ENCODE measurements at regions not wholly inside any gene's neighbourhood (a gene's known extent, or its start where the extent isn't known, plus 50 kb on each side); places are given as distances from the start of the nearest gene placed in this dataset.

DNA sequence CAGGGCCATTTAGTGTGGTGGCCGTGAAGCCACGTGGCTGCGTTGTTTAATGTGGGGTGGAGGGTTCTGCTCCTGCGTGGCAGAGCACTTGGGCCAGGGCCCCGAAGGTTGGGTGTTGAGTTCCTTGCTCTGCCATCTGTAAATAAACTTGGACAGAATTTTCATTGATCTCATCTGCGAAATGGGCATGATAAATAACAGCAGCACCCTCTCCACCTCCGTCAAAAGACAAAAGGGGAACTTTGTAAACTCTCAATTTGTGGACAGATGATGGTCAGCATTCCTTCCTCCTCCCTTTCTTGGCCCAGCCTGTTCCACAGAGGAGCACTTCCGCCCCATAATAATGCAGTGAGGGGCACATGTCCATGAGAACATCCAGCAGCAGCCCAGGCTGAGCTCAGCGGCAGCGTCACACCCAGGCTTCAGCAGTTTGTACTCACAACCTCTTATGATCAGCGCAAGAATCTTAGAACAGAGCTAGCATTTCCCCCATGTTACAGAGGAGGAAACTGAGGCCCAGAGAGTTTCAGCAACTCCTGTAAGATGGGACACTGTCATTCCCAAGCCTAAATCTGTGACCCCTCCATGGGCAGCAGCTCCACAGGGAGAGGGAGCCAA is 874.5 kb downstream of the BRD1 start (continued):
- TF ChIP-seq, protein P1, sequence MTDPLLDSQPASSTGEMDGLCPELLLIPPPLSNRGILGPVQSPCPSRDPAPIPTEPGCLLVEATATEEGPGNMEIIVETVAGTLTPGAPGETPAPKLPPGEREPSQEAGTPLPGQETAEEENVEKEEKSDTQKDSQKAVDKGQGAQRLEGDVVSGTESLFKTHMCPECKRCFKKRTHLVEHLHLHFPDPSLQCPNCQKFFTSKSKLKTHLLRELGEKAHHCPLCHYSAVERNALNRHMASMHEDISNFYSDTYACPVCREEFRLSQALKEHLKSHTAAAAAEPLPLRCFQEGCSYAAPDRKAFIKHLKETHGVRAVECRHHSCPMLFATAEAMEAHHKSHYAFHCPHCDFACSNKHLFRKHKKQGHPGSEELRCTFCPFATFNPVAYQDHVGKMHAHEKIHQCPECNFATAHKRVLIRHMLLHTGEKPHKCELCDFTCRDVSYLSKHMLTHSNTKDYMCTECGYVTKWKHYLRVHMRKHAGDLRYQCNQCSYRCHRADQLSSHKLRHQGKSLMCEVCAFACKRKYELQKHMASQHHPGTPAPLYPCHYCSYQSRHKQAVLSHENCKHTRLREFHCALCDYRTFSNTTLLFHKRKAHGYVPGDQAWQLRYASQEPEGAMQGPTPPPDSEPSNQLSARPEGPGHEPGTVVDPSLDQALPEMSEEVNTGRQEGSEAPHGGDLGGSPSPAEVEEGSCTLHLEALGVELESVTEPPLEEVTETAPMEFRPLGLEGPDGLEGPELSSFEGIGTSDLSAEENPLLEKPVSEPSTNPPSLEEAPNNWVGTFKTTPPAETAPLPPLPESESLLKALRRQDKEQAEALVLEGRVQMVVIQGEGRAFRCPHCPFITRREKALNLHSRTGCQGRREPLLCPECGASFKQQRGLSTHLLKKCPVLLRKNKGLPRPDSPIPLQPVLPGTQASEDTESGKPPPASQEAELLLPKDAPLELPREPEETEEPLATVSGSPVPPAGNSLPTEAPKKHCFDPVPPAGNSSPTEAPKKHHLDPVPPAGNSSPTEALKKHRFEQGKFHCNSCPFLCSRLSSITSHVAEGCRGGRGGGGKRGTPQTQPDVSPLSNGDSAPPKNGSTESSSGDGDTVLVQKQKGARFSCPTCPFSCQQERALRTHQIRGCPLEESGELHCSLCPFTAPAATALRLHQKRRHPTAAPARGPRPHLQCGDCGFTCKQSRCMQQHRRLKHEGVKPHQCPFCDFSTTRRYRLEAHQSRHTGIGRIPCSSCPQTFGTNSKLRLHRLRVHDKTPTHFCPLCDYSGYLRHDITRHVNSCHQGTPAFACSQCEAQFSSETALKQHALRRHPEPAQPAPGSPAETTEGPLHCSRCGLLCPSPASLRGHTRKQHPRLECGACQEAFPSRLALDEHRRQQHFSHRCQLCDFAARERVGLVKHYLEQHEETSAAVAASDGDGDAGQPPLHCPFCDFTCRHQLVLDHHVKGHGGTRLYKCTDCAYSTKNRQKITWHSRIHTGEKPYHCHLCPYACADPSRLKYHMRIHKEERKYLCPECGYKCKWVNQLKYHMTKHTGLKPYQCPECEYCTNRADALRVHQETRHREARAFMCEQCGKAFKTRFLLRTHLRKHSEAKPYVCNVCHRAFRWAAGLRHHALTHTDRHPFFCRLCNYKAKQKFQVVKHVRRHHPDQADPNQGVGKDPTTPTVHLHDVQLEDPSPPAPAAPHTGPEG (CRISPR knock-in tag; IDR thresholded peaks at IDR 0.05) = no peak
- TF ChIP-seq ZNF615 (CRISPR knock-in tag; IDR thresholded peaks at IDR 0.05; ENCODE audit: borderline replicate concordance) (no peak), MXD4 (CRISPR knock-in tag; IDR thresholded peaks at IDR 0.05) (no peak), DPF2 (CRISPR knock-in tag; IDR thresholded peaks at IDR 0.05; ENCODE audit: borderline replicate concordance, low read depth) (no peak)

DNA sequence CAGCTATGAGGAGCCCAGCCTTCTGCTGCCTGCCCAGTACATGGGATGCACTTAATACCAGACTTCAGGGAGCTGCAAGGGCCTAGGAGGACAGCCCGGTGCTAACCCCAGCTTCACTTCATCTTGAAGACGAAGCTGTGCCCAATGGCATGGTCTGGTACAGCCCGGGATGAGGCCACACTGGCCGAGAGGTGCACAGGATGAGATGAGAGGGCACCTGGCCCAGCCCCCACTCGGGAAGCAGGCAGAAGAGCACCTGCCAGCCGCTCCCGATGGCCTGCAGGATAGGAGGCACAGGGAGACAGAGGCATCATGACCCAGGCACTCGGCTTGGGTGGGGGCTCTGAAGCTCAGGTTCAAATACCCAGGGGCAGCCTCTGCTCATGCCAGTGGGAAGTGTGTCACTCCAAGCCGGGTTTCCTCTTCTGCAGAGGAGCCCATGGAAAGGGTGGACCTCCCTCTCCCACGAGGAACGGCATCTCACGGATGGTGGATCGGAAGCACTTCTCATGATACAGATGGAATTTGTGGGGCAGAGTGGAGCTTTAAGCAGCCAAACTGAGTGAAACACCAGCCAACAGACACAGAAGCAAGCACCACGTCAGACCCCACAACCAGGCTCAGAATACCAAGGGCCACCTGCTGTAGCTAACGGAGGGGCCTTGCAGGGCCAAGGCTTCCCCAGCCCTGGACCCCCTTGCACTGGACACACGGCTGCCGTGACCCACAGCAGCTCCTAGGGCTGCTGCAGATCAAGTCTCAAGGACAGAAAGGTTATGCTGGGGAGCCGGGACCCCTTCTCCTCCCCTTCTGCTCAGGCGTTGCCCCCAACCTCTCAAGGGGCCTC is 875.2 kb downstream of the BRD1 start:
- no peak for DNase-seq (ENCODE audit: low spot score)
- no peaks in the 10 kb centered on the region for H3K9me3 ChIP-seq (ENCODE audit: low read length)
- TF ChIP-seq NBN (conservative IDR thresholded peaks at IDR 0.05) (no peak), ZNF264 (CRISPR knock-in tag; IDR thresholded peaks at IDR 0.05) (no peak)
- TF ChIP-seq, protein P2, sequence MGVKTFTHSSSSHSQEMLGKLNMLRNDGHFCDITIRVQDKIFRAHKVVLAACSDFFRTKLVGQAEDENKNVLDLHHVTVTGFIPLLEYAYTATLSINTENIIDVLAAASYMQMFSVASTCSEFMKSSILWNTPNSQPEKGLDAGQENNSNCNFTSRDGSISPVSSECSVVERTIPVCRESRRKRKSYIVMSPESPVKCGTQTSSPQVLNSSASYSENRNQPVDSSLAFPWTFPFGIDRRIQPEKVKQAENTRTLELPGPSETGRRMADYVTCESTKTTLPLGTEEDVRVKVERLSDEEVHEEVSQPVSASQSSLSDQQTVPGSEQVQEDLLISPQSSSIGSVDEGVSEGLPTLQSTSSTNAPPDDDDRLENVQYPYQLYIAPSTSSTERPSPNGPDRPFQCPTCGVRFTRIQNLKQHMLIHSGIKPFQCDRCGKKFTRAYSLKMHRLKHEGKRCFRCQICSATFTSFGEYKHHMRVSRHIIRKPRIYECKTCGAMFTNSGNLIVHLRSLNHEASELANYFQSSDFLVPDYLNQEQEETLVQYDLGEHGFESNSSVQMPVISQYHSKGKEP (CRISPR knock-in tag; IDR thresholded peaks at IDR 0.05) = no peak
- TF ChIP-seq, protein P3, sequence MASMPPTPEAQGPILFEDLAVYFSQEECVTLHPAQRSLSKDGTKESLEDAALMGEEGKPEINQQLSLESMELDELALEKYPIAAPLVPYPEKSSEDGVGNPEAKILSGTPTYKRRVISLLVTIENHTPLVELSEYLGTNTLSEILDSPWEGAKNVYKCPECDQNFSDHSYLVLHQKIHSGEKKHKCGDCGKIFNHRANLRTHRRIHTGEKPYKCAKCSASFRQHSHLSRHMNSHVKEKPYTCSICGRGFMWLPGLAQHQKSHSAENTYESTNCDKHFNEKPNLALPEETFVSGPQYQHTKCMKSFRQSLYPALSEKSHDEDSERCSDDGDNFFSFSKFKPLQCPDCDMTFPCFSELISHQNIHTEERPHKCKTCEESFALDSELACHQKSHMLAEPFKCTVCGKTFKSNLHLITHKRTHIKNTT (CRISPR knock-in tag; IDR thresholded peaks at IDR 0.05) = no peak
- TF ChIP-seq, protein P4, sequence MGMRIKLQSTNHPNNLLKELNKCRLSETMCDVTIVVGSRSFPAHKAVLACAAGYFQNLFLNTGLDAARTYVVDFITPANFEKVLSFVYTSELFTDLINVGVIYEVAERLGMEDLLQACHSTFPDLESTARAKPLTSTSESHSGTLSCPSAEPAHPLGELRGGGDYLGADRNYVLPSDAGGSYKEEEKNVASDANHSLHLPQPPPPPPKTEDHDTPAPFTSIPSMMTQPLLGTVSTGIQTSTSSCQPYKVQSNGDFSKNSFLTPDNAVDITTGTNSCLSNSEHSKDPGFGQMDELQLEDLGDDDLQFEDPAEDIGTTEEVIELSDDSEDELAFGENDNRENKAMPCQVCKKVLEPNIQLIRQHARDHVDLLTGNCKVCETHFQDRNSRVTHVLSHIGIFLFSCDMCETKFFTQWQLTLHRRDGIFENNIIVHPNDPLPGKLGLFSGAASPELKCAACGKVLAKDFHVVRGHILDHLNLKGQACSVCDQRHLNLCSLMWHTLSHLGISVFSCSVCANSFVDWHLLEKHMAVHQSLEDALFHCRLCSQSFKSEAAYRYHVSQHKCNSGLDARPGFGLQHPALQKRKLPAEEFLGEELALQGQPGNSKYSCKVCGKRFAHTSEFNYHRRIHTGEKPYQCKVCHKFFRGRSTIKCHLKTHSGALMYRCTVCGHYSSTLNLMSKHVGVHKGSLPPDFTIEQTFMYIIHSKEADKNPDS (CRISPR knock-in tag; IDR thresholded peaks at IDR 0.05) = no peak

More for the DNA sequence above, 875.2 kb downstream of the BRD1 start:
- H3K27me3 ChIP-seq (ENCODE audit: control insufficient read depth in 1 of 2, insufficient read depth in 2 of 2, low read length in 2 of 2) = peaks cover 0 to 13% of the 10 kb centered on the region in 2 experiments; a peak in 2 of 5 replicates
- BruUV-seq (replicated peaks) = no TSS peak
- in situ Hi-C loops (cut with HindIII; ENCODE audit: extremely low pct_ligation_motif_present, low pct_unique_long_range_greater_than_20kb) (no loop called here), intact Hi-C loops (cut with micrococcal nuclease; ENCODE audit: unreplicated experiment) (no loop called here)
- ChIA-PET POLR2A (no interaction called here), CTCF (ENCODE audit: low intra/inter-chr PET ratio, low total read pairs) (no interaction called here)
- H3K27ac ChIP-seq (ENCODE audit: extremely low read length, insufficient read depth, low read length) = no peak overlapping the region
- no peaks in the 10 kb centered on the region for H4K20me1 ChIP-seq (ENCODE audit: insufficient read depth, low read length)
- no peaks in the 10 kb centered on the region for H3K79me2 ChIP-seq (ENCODE audit: insufficient read depth, low read length)
- no peaks in the 10 kb centered on the region for H3K36me3 ChIP-seq (replicated peaks in 1 of 2; ENCODE audit: control insufficient read depth in 1 of 2, insufficient read depth in 2 of 2, low read length in 2 of 2)
- H2AFZ ChIP-seq (ENCODE audit: low read length) = no peak overlapping the region
- no peaks in the 10 kb centered on the region for H3K4me1 ChIP-seq (ENCODE audit: insufficient read depth, low read length)
- H3K9ac ChIP-seq (ENCODE audit: insufficient read depth, low read depth, low read length) = no peak overlapping the region
- WGBS (ENCODE audit: low lambda C conversion rate) = 30% methylated on average over 9 of the region's 19 CpGs
- no peak overlapping the region for H3K4me3 ChIP-seq (replicated peaks in 1 of 3; ENCODE audit: insufficient read depth in 1 of 3, low read depth in 2 of 3, low read length in 3 of 3)
- no peak for FAIRE-seq
- no peak overlapping the region for H3K4me2 ChIP-seq (ENCODE audit: low read depth, low read length)
- no peak for ATAC-seq

All from HepG2 (cell line).